Coronary artery (tissue), 2 donors: ENCODE measurements at regions not wholly inside any gene's neighbourhood (a gene's known extent, or its start where the extent isn't known, plus 50 kb on each side); places are given as distances from the start of the nearest gene placed in this dataset.

Experiments used
- DNase-seq: peaks from one replicate; pipeline ENCODE4 v3.0.0-alpha.2; 2017; ENCODE audit warnings: low spot score
- H3K27ac ChIP-seq, 2 donors: fragments of 200-600 bp; sonication (generic); one replicate each; pipeline ENCODE4 v1.5.1; 2016 to 2019
- H3K4me3 ChIP-seq: fragments of 200-600 bp; sonication (generic); 2 replicates; pipeline ENCODE4 v1.5.1; 2016; ENCODE audit warnings: mild to moderate bottlenecking, moderate library complexity
- TF ChIP-seq, protein P1 (sequence below): fragments of 200-600 bp; sonication (generic); IDR thresholded peaks from one replicate; pipeline ENCODE4 v1.5.1; 2019; ENCODE audit warnings: antibody characterized with exemption

DNA sequence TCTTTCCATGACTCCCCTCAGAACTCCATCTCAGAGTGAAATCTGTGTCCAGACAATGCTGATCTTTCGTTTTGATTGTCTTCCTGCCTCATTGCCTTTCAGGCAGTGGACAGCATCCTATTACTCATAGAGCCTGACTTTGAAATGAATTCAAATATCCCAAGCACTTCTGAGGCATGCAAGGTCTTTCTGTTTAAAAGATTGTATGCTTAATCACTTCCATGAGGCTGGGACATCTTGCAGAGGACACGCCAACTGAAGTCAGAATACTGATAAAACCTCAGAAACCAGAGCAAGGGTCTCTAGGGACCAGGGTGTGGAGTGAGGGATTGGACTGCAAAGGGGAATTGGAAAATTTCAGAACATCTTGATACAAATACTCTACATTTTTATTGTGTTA, 836.5 kb upstream of the ID2 start:
- no peak overlapping the region for H3K4me3 ChIP-seq
- no peak for DNase-seq
- TF ChIP-seq, protein P1, sequence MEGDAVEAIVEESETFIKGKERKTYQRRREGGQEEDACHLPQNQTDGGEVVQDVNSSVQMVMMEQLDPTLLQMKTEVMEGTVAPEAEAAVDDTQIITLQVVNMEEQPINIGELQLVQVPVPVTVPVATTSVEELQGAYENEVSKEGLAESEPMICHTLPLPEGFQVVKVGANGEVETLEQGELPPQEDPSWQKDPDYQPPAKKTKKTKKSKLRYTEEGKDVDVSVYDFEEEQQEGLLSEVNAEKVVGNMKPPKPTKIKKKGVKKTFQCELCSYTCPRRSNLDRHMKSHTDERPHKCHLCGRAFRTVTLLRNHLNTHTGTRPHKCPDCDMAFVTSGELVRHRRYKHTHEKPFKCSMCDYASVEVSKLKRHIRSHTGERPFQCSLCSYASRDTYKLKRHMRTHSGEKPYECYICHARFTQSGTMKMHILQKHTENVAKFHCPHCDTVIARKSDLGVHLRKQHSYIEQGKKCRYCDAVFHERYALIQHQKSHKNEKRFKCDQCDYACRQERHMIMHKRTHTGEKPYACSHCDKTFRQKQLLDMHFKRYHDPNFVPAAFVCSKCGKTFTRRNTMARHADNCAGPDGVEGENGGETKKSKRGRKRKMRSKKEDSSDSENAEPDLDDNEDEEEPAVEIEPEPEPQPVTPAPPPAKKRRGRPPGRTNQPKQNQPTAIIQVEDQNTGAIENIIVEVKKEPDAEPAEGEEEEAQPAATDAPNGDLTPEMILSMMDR, result no peak
- no peak overlapping the region for H3K27ac ChIP-seq

DNA sequence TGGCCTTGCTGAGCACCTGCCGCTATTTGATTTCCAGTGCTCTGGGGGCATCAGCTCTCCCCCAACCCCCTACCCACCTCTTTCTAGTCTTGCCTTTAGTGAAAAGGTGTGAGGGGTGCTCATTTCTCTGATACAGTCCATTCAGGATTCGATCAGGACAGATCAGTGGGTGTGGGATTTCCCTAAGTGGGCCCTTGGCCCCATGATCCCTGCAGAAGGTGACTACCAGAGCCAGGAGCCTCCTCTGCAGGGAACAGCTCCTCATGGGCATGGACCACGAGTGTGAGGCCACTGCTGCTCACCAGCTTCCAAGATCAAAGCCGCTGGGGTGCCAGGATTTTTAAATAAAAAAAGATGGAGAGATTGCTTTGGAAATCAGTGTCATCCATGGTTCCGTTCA, 835.2 kb upstream of the ID2 start:
- no peak overlapping the region for H3K4me3 ChIP-seq
- no peak overlapping the region for H3K27ac ChIP-seq
- TF ChIP-seq, protein P1, result no peak
- DNase-seq, result no peak

DNA sequence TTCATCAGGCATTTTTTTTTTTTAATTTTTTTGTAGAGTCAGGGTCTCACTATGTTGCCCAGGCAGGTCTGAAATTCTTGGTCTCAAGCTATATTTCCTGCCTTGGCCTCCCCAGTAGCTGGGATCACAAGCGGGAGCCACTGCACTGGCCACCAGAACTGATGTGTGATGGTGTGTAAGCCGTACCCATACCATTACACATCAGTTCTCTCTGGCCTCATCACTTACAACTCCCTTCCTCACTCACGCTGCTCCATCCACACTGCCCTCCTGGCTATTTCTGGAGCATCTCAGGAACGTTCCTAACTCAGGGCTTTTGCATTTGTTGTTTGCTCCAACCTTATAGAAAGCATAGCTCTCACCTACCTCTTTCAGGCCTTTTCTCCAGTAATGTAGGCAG, 834.5 kb upstream of the ID2 start:
- DNase-seq, result no peak
- TF ChIP-seq, protein P1, result no peak
- Histone ChIP-seq H3K27ac (no peak overlapping the region), H3K4me3 (no peak overlapping the region)

DNA sequence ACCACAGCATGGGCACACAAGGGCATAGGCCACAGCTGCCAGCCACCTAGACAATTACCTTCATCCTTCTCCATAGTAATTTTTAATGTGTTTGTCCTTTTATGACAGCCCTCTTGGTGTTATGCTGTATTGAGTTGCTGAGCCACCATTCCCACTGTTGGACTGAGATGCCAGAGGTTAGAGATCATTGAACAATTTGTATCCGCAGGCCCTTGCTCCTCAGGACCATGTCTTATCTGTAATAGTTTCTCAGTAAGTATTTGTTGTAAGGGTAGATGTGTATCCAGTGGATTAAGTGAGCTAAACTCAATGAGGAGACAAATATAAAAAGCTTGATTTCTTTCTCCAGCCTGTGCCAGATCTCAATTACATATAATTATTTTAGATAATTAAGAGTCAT, 832.8 kb upstream of the ID2 start:
- no peak overlapping the region for H3K27ac ChIP-seq

DNA sequence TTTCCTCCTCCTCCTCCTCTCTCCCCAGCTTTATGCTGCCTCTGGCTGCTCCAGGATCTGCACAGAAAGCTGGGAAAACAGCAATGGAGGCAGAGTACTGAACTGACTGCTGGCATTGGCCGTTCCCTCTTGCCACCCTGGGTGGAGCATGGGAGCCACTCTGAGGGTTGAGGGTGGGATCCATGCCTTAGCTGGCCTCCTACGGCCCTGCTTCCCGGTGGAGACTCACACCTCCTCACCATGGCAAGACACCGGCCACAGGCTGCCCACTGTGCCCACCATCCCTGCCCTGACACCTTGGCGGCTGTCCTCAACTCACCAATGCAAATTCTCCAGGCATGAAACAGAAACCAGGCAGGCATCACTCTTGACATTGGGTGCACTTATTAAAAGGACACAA, 832.3 kb upstream of the ID2 start:
- DNase-seq, result no peak
- H3K4me3 ChIP-seq, result no peak overlapping the region
- TF ChIP-seq, protein P1, result no peak

More for the DNA sequence above, 832.8 kb upstream of the ID2 start:
- DNase-seq, result no peak
- TF ChIP-seq, protein P1, result no peak
- H3K4me3 ChIP-seq, result no peak overlapping the region

DNA sequence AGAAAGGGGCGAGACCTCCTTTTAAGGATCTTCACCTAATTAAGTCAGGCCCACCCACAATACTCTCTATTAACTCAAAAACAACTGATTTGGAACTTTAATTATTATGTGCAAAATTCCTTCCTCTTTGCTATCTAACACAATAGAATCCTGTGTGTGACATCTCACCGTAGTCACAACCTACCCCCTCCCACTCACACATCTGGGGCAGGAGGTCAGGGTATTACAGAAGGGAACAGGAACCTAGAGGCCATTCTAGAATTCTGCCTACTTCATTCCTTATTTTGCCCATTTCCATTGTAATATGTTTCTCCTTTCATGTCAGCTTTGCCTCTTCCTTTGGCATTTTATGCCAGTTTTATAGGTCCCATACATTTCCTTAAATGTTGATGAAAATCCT, 829.3 kb upstream of the ID2 start:
- TF ChIP-seq, protein P1, result no peak
- no peak for DNase-seq
- H3K4me3 ChIP-seq, result no peak overlapping the region
- no peak overlapping the region for H3K27ac ChIP-seq

More for the DNA sequence above, 832.3 kb upstream of the ID2 start:
- no peak overlapping the region for H3K27ac ChIP-seq

DNA sequence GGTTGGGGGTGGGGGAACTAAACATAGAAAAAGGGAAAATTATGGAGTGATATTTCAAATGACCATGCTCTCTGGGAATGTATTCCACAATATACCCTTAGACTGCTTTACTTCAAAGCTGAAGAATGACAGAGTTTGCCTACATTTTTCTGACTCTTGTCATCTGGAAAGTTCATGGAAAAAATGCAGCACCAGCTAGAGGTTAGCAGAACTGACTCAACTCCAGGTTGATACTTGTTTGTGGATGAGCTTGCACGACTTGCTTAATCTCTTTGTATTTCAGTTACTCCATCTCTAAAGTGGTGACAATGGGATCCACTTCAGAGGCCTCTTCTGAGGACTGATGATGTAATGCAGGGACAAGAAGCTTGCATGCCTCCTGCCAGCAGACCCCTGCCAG, 824.0 kb upstream of the ID2 start:
- H3K4me3 ChIP-seq, result no peak overlapping the region
- TF ChIP-seq, protein P1, result no peak
- no peak overlapping the region for H3K27ac ChIP-seq
- DNase-seq, result no peak
